ENCODE measurements at regions not wholly inside any gene's neighbourhood (a gene's known extent, or its start where the extent isn't known, plus 50 kb on each side); places are given as distances from the start of the nearest gene placed in this dataset.

- Histone ChIP-seq H3K9me3 (no peaks in the 10 kb centered on the region), H3K27me3 (no peaks in the 10 kb centered on the region), H3K4me1 (no peaks in the 10 kb centered on the region), H3K27ac (no peak overlapping the region), H3K36me3 (no peaks in the 10 kb centered on the region), H3K4me3 (replicated peaks in 1 of 3) (no peak overlapping the region)
- DNase-seq, result no peak
- intact Hi-C loops (cut with DNase I), result no loop called here
- TF ChIP-seq POLR2A (IDR thresholded peaks at IDR 0.05), result no peak
- no peak for TF ChIP-seq CTCF (IDR thresholded peaks at IDR 0.05)
- 79 to 83% methylated on average over 2 of the region's 2 CpGs for WGBS, 2 donors
Measured at GRCh38 chr3:178457511-178457910, 78.7 kb upstream of the KCNMB2 start.

- TF ChIP-seq POLR2A (IDR thresholded peaks at IDR 0.05) (no peak), CTCF (IDR thresholded peaks at IDR 0.05) (no peak)
- intact Hi-C loops (cut with DNase I), result no loop called here
- DNase-seq, result no peak
- no peaks in the 10 kb centered on the region for H3K4me1 ChIP-seq
- 83 to 88% methylated on average over 5 of the region's 5 CpGs for WGBS, 2 donors
- no peak overlapping the region for H3K27ac ChIP-seq
- H3K9me3 ChIP-seq, result no peaks in the 10 kb centered on the region
- no peak overlapping the region for H3K4me3 ChIP-seq (replicated peaks in 1 of 3)
- H3K27me3 ChIP-seq, result no peaks in the 10 kb centered on the region
- H3K36me3 ChIP-seq, result no peaks in the 10 kb centered on the region
Measured at GRCh38 chr3:178458313-178459037, 77.8 kb upstream of the KCNMB2 start.

- no peaks in the 10 kb centered on the region for H3K9me3 ChIP-seq
- intact Hi-C loops (cut with DNase I), result no loop called here
- H3K4me3 ChIP-seq (replicated peaks in 1 of 3), result no peak overlapping the region
- no peak for DNase-seq
- no peak overlapping the region for H3K27ac ChIP-seq
- no peaks in the 10 kb centered on the region for H3K27me3 ChIP-seq
- TF ChIP-seq POLR2A (IDR thresholded peaks at IDR 0.05) (no peak), CTCF (IDR thresholded peaks at IDR 0.05) (no peak)
- H3K36me3 ChIP-seq, result no peaks in the 10 kb centered on the region
- WGBS, 2 donors, result 83 to 93% methylated on average over 1 of the region's 1 CpG
- no peaks in the 10 kb centered on the region for H3K4me1 ChIP-seq
Measured at GRCh38 chr3:178459038-178459410, 77.2 kb upstream of the KCNMB2 start.

GRCh38 chr3:178465260-178466180, 70.7 kb upstream of the KCNMB2 start:
- Histone ChIP-seq H3K4me3 (replicated peaks in 1 of 3) (no peak overlapping the region), H3K4me1 (peaks cover 0 to 4% of the 10 kb centered on the region in 2 donors), H3K27me3 (no peaks in the 10 kb centered on the region), H3K9me3 (no peaks in the 10 kb centered on the region), H3K36me3 (no peaks in the 10 kb centered on the region), H3K27ac (no peak overlapping the region)
- no peak for TF ChIP-seq POLR2A (IDR thresholded peaks at IDR 0.05)
- TF ChIP-seq CTCF (IDR thresholded peaks at IDR 0.05), result no peak
- intact Hi-C loops (cut with DNase I), result no loop called here
- DNase-seq, result no peak
- 51 to 80% methylated on average over 2 of the region's 2 CpGs for WGBS, 2 donors

- no peak overlapping the region for H3K4me3 ChIP-seq (replicated peaks in 1 of 3)
- DNase-seq, result no peak
- H3K27ac ChIP-seq, result no peak overlapping the region
- H3K36me3 ChIP-seq, result no peaks in the 10 kb centered on the region
- H3K9me3 ChIP-seq, result no peaks in the 10 kb centered on the region
- no peaks in the 10 kb centered on the region for H3K27me3 ChIP-seq
- intact Hi-C loops (cut with DNase I), result no loop called here
- no peak for TF ChIP-seq CTCF (IDR thresholded peaks at IDR 0.05)
- TF ChIP-seq POLR2A (IDR thresholded peaks at IDR 0.05), result no peak
- H3K4me1 ChIP-seq, result peaks cover 0 to 6% of the 10 kb centered on the region in 2 donors
Measured at GRCh38 chr3:178472941-178473340, 63.3 kb upstream of the KCNMB2 start.

Measured in thyroid gland (tissue), 4 donors.